SHP77 (cell line): ENCODE measurements at regions not wholly inside any gene's neighbourhood (a gene's known extent, or its start where the extent isn't known, plus 50 kb on each side); places are given as distances from the start of the nearest gene placed in this dataset.
"Not testable (repeated sequence)": the region's sequence is repeated elsewhere in the genome, so short reads cannot be mapped to it uniquely, and the experiment has no call there.

ENCODE experiments used
- DNase-seq, 2 experiments: peaks; one replicate each; lab custom pipeline; 2025; lab: John Stamatoyannopoulos, UW

GRCh38 chr17:72448019-72448418, 327.2 kb downstream of the SOX9 start:
- no peak for DNase-seq

- no peak for DNase-seq
Measured at GRCh38 chr17:72452286-72453173, 331.7 kb downstream of the SOX9 start.

- no peak for DNase-seq
Measured at GRCh38 chr17:72454342-72454741, 333.5 kb downstream of the SOX9 start.

GRCh38 chr17:72455562-72455961, 334.7 kb downstream of the SOX9 start:
- DNase-seq = no peak

- no peak for DNase-seq
Measured at GRCh38 chr17:72456075-72456474, 335.3 kb downstream of the SOX9 start.

- DNase-seq = no peak
Measured at GRCh38 chr17:72457712-72458111, 336.9 kb downstream of the SOX9 start.

- DNase-seq = no peak
Measured at GRCh38 chr17:72458301-72458700, 337.5 kb downstream of the SOX9 start.

GRCh38 chr17:72460711-72461110, 339.9 kb downstream of the SOX9 start:
- DNase-seq = no peak

GRCh38 chr17:72461757-72462156, 340.9 kb downstream of the SOX9 start:
- no peak for DNase-seq

GRCh38 chr17:72462407-72462806, 341.6 kb downstream of the SOX9 start:
- no peak for DNase-seq

- DNase-seq = no peak
Measured at GRCh38 chr17:72462814-72463213, 342.0 kb downstream of the SOX9 start.

GRCh38 chr17:72463287-72464102, 342.7 kb downstream of the SOX9 start:
- no peak for DNase-seq

GRCh38 chr17:72464221-72464620, 343.4 kb downstream of the SOX9 start:
- DNase-seq = not testable (repeated sequence)

- DNase-seq = no peak
Measured at GRCh38 chr17:72465191-72466024, 344.6 kb downstream of the SOX9 start.

GRCh38 chr17:72466199-72466598, 345.4 kb downstream of the SOX9 start:
- no peak for DNase-seq

- no peak for DNase-seq
Measured at GRCh38 chr17:72466606-72467005, 345.8 kb downstream of the SOX9 start.

- DNase-seq = no peak
Measured at GRCh38 chr17:72467841-72468653, 347.2 kb downstream of the SOX9 start.

- DNase-seq = no peak
Measured at GRCh38 chr17:72468841-72469240, 348.0 kb downstream of the SOX9 start.

- DNase-seq = no peak
Measured at GRCh38 chr17:72470121-72470705, 349.4 kb downstream of the SOX9 start.

- DNase-seq = no peak
Measured at GRCh38 chr17:72470734-72471133, 349.9 kb downstream of the SOX9 start.

- DNase-seq = no peak
Measured at GRCh38 chr17:72471296-72471695, 350.5 kb downstream of the SOX9 start.
